ENCODE measurements at regions not wholly inside any gene's neighbourhood (a gene's known extent, or its start where the extent isn't known, plus 50 kb on each side); places are given as distances from the start of the nearest gene placed in this dataset.

GRCh38 chr16:17568239-17568638, 97.5 kb upstream of the XYLT1 start:
- no peaks in the 10 kb centered on the region for H3K4me1 ChIP-seq (ENCODE audit: control insufficient read depth, insufficient read depth, low read length, poor library complexity, severe bottlenecking)

GRCh38 chr16:17567455-17567854, 96.7 kb upstream of the XYLT1 start:
- Histone ChIP-seq H3K27me3 (ENCODE audit: control insufficient read depth, insufficient read depth, low read length) (peaks cover 3% of the 10 kb centered on the region), H3K9me3 (ENCODE audit: control insufficient read depth in 2 of 2, low read length in 2 of 2) (peaks cover 0 to 2% of the 10 kb centered on the region in 2 experiments), H3K4me1 (ENCODE audit: control insufficient read depth, insufficient read depth, low read length, poor library complexity, severe bottlenecking) (no peaks in the 10 kb centered on the region), H3K27ac (ENCODE audit: insufficient read depth, low read length, poor library complexity, severe bottlenecking) (no peak overlapping the region), H3K36me3 (ENCODE audit: control insufficient read depth, insufficient read depth, low read length) (no peaks in the 10 kb centered on the region), H3K4me3 (ENCODE audit: low read depth, low read length) (no peak overlapping the region)
- DNase-seq (no peak), ATAC-seq (ENCODE audit: low read depth in 2 of 2) (no peak)
- H3K9me3 Mint-ChIP-seq = peaks cover 0 to 2% (median 0%) of the 10 kb centered on the region in 7 donors
- no peak overlapping the region for H3K27ac Mint-ChIP-seq
- H3K4me3 Mint-ChIP-seq = no peak overlapping the region
- H3K36me3 Mint-ChIP-seq = no peaks in the 10 kb centered on the region
- no peaks in the 10 kb centered on the region for H3K4me1 Mint-ChIP-seq
- peaks cover 7% of the 10 kb centered on the region for H3K27me3 Mint-ChIP-seq

More at GRCh38 chr16:17568239-17568638, 97.5 kb upstream of the XYLT1 start:
- no peak for ATAC-seq (ENCODE audit: low read depth in 2 of 2)
- Histone ChIP-seq H3K9me3 (ENCODE audit: control insufficient read depth in 2 of 2, low read length in 2 of 2) (peaks cover 0 to 2% of the 10 kb centered on the region in 2 experiments), H3K27ac (ENCODE audit: insufficient read depth, low read length, poor library complexity, severe bottlenecking) (no peak overlapping the region), H3K36me3 (ENCODE audit: control insufficient read depth, insufficient read depth, low read length) (no peaks in the 10 kb centered on the region), H3K4me3 (ENCODE audit: low read depth, low read length) (no peak overlapping the region), H3K27me3 (ENCODE audit: control insufficient read depth, insufficient read depth, low read length) (peaks cover 3% of the 10 kb centered on the region)
- Mint-ChIP-seq H3K4me3 (no peak overlapping the region), H3K27ac (no peak overlapping the region), H3K9me3 (peaks cover 0 to 2% (median 0%) of the 10 kb centered on the region in 7 donors), H3K27me3 (peaks cover 11% of the 10 kb centered on the region), H3K36me3 (no peaks in the 10 kb centered on the region), H3K4me1 (no peaks in the 10 kb centered on the region)
- DNase-seq = no peak

GRCh38 chr16:17566656-17567450, 96.1 kb upstream of the XYLT1 start:
- Histone ChIP-seq H3K9me3 (ENCODE audit: control insufficient read depth in 2 of 2, low read length in 2 of 2) (peaks cover 0 to 2% of the 10 kb centered on the region in 2 experiments), H3K27me3 (ENCODE audit: control insufficient read depth, insufficient read depth, low read length) (peaks cover 3% of the 10 kb centered on the region), H3K27ac (ENCODE audit: insufficient read depth, low read length, poor library complexity, severe bottlenecking) (no peak overlapping the region), H3K4me3 (ENCODE audit: low read depth, low read length) (no peak overlapping the region), H3K4me1 (ENCODE audit: control insufficient read depth, insufficient read depth, low read length, poor library complexity, severe bottlenecking) (no peaks in the 10 kb centered on the region), H3K36me3 (ENCODE audit: control insufficient read depth, insufficient read depth, low read length) (no peaks in the 10 kb centered on the region)
- DNase-seq (no peak), ATAC-seq (ENCODE audit: low read depth in 2 of 2) (no peak)
- H3K4me1 Mint-ChIP-seq = no peaks in the 10 kb centered on the region
- no peak overlapping the region for H3K27ac Mint-ChIP-seq
- H3K9me3 Mint-ChIP-seq = peaks cover 0 to 2% (median 0%) of the 10 kb centered on the region in 7 donors
- no peaks in the 10 kb centered on the region for H3K36me3 Mint-ChIP-seq
- H3K4me3 Mint-ChIP-seq = no peak overlapping the region
- peaks cover 7% of the 10 kb centered on the region for H3K27me3 Mint-ChIP-seq

- H3K27me3 Mint-ChIP-seq = peaks cover 7% of the 10 kb centered on the region
- no peak for DNase-seq
- ATAC-seq (ENCODE audit: low read depth in 2 of 2) = no peak
Observed at GRCh38 chr16:17566075-17566474, 95.3 kb upstream of the XYLT1 start.

GRCh38 chr16:17565605-17566004, 94.8 kb upstream of the XYLT1 start:
- Histone ChIP-seq H3K9me3 (ENCODE audit: control insufficient read depth in 2 of 2, low read length in 2 of 2) (peaks cover 0 to 2% of the 10 kb centered on the region in 2 experiments), H3K4me1 (ENCODE audit: control insufficient read depth, insufficient read depth, low read length, poor library complexity, severe bottlenecking) (no peaks in the 10 kb centered on the region), H3K36me3 (ENCODE audit: control insufficient read depth, insufficient read depth, low read length) (no peaks in the 10 kb centered on the region), H3K4me3 (ENCODE audit: low read depth, low read length) (no peak overlapping the region), H3K27ac (ENCODE audit: insufficient read depth, low read length, poor library complexity, severe bottlenecking) (no peak overlapping the region), H3K27me3 (ENCODE audit: control insufficient read depth, insufficient read depth, low read length) (peaks cover 3% of the 10 kb centered on the region)
- no peak for ATAC-seq (ENCODE audit: low read depth in 2 of 2)
- peaks cover 0 to 2% (median 0%) of the 10 kb centered on the region in 7 donors for H3K9me3 Mint-ChIP-seq
- peaks cover 7% of the 10 kb centered on the region for H3K27me3 Mint-ChIP-seq
- H3K4me3 Mint-ChIP-seq = peak overlapping the region in 1 of 4 donors; percentile 47
- H3K27ac Mint-ChIP-seq = no peak overlapping the region
- no peaks in the 10 kb centered on the region for H3K4me1 Mint-ChIP-seq
- no peak for DNase-seq
- H3K36me3 Mint-ChIP-seq = no peaks in the 10 kb centered on the region

More at GRCh38 chr16:17566075-17566474, 95.3 kb upstream of the XYLT1 start:
- Histone ChIP-seq H3K4me3 (ENCODE audit: low read depth, low read length) (no peak overlapping the region), H3K27ac (ENCODE audit: insufficient read depth, low read length, poor library complexity, severe bottlenecking) (no peak overlapping the region), H3K27me3 (ENCODE audit: control insufficient read depth, insufficient read depth, low read length) (peaks cover 3% of the 10 kb centered on the region), H3K9me3 (ENCODE audit: control insufficient read depth in 2 of 2, low read length in 2 of 2) (peaks cover 0 to 2% of the 10 kb centered on the region in 2 experiments), H3K36me3 (ENCODE audit: control insufficient read depth, insufficient read depth, low read length) (no peaks in the 10 kb centered on the region), H3K4me1 (ENCODE audit: control insufficient read depth, insufficient read depth, low read length, poor library complexity, severe bottlenecking) (no peaks in the 10 kb centered on the region)
- no peaks in the 10 kb centered on the region for H3K4me1 Mint-ChIP-seq
- H3K9me3 Mint-ChIP-seq = peaks cover 0 to 2% (median 0%) of the 10 kb centered on the region in 7 donors
- no peak overlapping the region for H3K4me3 Mint-ChIP-seq
- no peaks in the 10 kb centered on the region for H3K36me3 Mint-ChIP-seq
- H3K27ac Mint-ChIP-seq = no peak overlapping the region

- H3K4me3 Mint-ChIP-seq = no peak overlapping the region
- peaks cover 7% of the 10 kb centered on the region for H3K27me3 Mint-ChIP-seq
- peaks cover 0 to 2% (median 0%) of the 10 kb centered on the region in 7 donors for H3K9me3 Mint-ChIP-seq
Observed at GRCh38 chr16:17564856-17565255, 94.1 kb upstream of the XYLT1 start.

GRCh38 chr16:17563323-17564091, 92.7 kb upstream of the XYLT1 start:
- Mint-ChIP-seq H3K9me3 (peaks cover 0 to 2% (median 0%) of the 10 kb centered on the region in 7 donors), H3K4me3 (no peak overlapping the region), H3K36me3 (no peaks in the 10 kb centered on the region), H3K27me3 (peaks cover 7% of the 10 kb centered on the region), H3K4me1 (no peaks in the 10 kb centered on the region), H3K27ac (no peak overlapping the region)
- Histone ChIP-seq H3K27ac (ENCODE audit: insufficient read depth, low read length, poor library complexity, severe bottlenecking) (no peak overlapping the region), H3K27me3 (ENCODE audit: control insufficient read depth, insufficient read depth, low read length) (peaks cover 3% of the 10 kb centered on the region), H3K4me3 (ENCODE audit: low read depth, low read length) (no peak overlapping the region), H3K9me3 (ENCODE audit: control insufficient read depth in 2 of 2, low read length in 2 of 2) (peaks cover 0 to 2% of the 10 kb centered on the region in 2 experiments), H3K4me1 (ENCODE audit: control insufficient read depth, insufficient read depth, low read length, poor library complexity, severe bottlenecking) (no peaks in the 10 kb centered on the region), H3K36me3 (ENCODE audit: control insufficient read depth, insufficient read depth, low read length) (no peaks in the 10 kb centered on the region)
- DNase-seq (no peak), ATAC-seq (ENCODE audit: low read depth in 2 of 2) (no peak)

More at GRCh38 chr16:17564856-17565255, 94.1 kb upstream of the XYLT1 start:
- no peak overlapping the region for H3K4me3 ChIP-seq (ENCODE audit: low read depth, low read length)
- no peak for DNase-seq
- no peaks in the 10 kb centered on the region for H3K4me1 ChIP-seq (ENCODE audit: control insufficient read depth, insufficient read depth, low read length, poor library complexity, severe bottlenecking)
- H3K27me3 ChIP-seq (ENCODE audit: control insufficient read depth, insufficient read depth, low read length) = peaks cover 3% of the 10 kb centered on the region
- H3K9me3 ChIP-seq (ENCODE audit: control insufficient read depth in 2 of 2, low read length in 2 of 2) = peaks cover 0 to 2% of the 10 kb centered on the region in 2 experiments
- no peaks in the 10 kb centered on the region for H3K36me3 ChIP-seq (ENCODE audit: control insufficient read depth, insufficient read depth, low read length)
- no peak overlapping the region for H3K27ac ChIP-seq (ENCODE audit: insufficient read depth, low read length, poor library complexity, severe bottlenecking)
- ATAC-seq (ENCODE audit: low read depth in 2 of 2) = no peak
- no peaks in the 10 kb centered on the region for H3K4me1 Mint-ChIP-seq
- H3K27ac Mint-ChIP-seq = no peak overlapping the region
- no peaks in the 10 kb centered on the region for H3K36me3 Mint-ChIP-seq
